PC-9 (cell line): ENCODE measurements at regions not wholly inside any gene's neighbourhood (a gene's known extent, or its start where the extent isn't known, plus 50 kb on each side); places are given as distances from the start of the nearest gene placed in this dataset.

Source experiments
- BruUV-seq: library from RNA; stranded (reverse); fragments of 400-500 nt; replicated peaks from 2 replicates; lab custom pipeline; 2021; lab: Mats Ljungman, UMichigan
- CTCF ChIA-PET: fragments of 300-600 bp; sonication (Branson Sonifier 250); formaldehyde crosslinking; loops from one replicate; lab custom pipeline; 2022; ENCODE audit warnings: antibody characterized with exemption; lab: Charles Lee
- POLR2A ChIA-PET: fragments of 300-600 bp; sonication (Branson Sonifier 250); formaldehyde crosslinking; loops from one replicate; lab custom pipeline; 2022; ENCODE audit warnings: antibody characterized with exemption; ENCODE audit not compliant: unreplicated experiment; lab: Charles Lee
- DNase-seq, 2 experiments: peaks; one replicate each; pipeline versions ENCODE4 v3.0.0 to v3.0.0-alpha.2; 2015 to 2022; ENCODE audit warnings: mixed read lengths in 1 of 2
- H2AFZ ChIP-seq: fragments of 200-600 bp; sonication (generic); 2 replicates; pipeline ENCODE4 v1.8.1; 2017; ENCODE audit warnings: antibody characterized with exemption
- H3F3A ChIP-seq: fragments of 200-600 bp; sonication (generic); 2 replicates; pipeline ENCODE4 v1.8.1; 2017; ENCODE audit warnings: antibody characterized with exemption, mild to moderate bottlenecking, low read depth; ENCODE audit not compliant: insufficient read depth
- H3K27ac ChIP-seq: fragments of 200-600 bp; sonication (generic); 2 replicates; pipeline ENCODE4 v1.6.1; 2016; ENCODE audit warnings: mixed run types
- H3K27me3 ChIP-seq: fragments of 200-600 bp; sonication (generic); 2 replicates; pipeline ENCODE4 v1.6.1; 2016; ENCODE audit warnings: low read depth, mixed run types; ENCODE audit not compliant: insufficient read depth
- H3K36me3 ChIP-seq: fragments of 200-600 bp; sonication (generic); 2 replicates; pipeline ENCODE4 v1.6.1; 2016; ENCODE audit warnings: low read depth, mixed run types
- H3K4me1 ChIP-seq: fragments of 200-600 bp; sonication (generic); replicated peaks from 2 replicates; pipeline ENCODE4 v1.6.1; 2016; ENCODE audit warnings: mixed run types; ENCODE audit not compliant: insufficient read depth
- H3K4me2 ChIP-seq: fragments of 200-600 bp; sonication (generic); 2 replicates; pipeline ENCODE4 v1.6.1; 2017; ENCODE audit warnings: mixed run types
- H3K4me3 ChIP-seq: fragments of 200-600 bp; sonication (generic); 2 replicates; pipeline ENCODE4 v1.6.1; 2016; ENCODE audit warnings: mixed run types
- H3K79me2 ChIP-seq: fragments of 200-600 bp; sonication (generic); 2 replicates; pipeline ENCODE4 v1.6.1; 2017; ENCODE audit warnings: low read depth, mixed run types
- H3K9me2 ChIP-seq: fragments of 200-600 bp; sonication (generic); 2 replicates; pipeline ENCODE4 v1.8.1; 2017; ENCODE audit warnings: mild to moderate bottlenecking; ENCODE audit not compliant: insufficient read depth
- H3K9me3 ChIP-seq: fragments of 200-600 bp; sonication (generic); 2 replicates; pipeline ENCODE4 v1.8.1; 2016; ENCODE audit warnings: low read depth; ENCODE audit not compliant: insufficient read depth
- H4K20me1 ChIP-seq: fragments of 200-600 bp; sonication (generic); 2 replicates; pipeline ENCODE4 v1.8.1; 2017; ENCODE audit not compliant: insufficient read depth
- EZH2 ChIP-seq: fragments of 200-600 bp; sonication (generic); IDR thresholded peaks from 2 replicates; pipeline ENCODE4 v1.8.0; 2017; ENCODE audit warnings: antibody characterized with exemption, low read depth
- intact Hi-C: fragments of 100-400 bp; cut with micrococcal nuclease; formaldehyde crosslinking; loops from one replicate; pipeline ENCODE4 v1.10.0; 2022; ENCODE audit not compliant: unreplicated experiment
- TF ChIP-seq, protein P1 (sequence below): fragments of 200-600 bp; sonication (generic); conservative IDR thresholded peaks from 2 replicates; pipeline ENCODE4 v1.6.1; 2017; ENCODE audit warnings: mixed run types, antibody characterized with exemption, mild to moderate bottlenecking, moderate library complexity

DNA sequence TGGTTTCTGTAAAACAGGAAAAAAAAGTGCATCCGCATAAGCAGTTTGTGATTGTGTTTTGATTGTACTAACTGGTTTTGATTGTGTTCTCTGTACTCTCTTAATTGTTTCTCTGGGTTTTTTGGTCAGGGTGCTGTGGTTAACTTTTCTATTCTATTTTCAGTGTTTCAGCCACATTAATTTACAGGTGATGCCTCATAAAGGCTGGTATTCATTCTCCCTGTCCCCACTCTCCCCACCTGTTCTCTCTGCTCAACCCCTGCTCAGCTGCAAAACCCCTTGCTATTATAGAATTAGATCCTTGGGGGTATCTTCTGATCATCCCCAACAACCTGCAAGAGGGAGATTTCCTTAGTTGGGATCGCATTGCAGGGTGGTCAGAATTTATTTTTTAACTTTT, 285.4 kb upstream of the AZI2 start:
- Histone ChIP-seq H3K9me3 (no peaks in the 10 kb centered on the region), H3K9me2 (no peaks in the 10 kb centered on the region), H3F3A (no peaks in the 10 kb centered on the region), H3K27ac (no peak overlapping the region), H3K36me3 (no peaks in the 10 kb centered on the region), H3K79me2 (no peaks in the 10 kb centered on the region), H3K4me1 (no peaks in the 10 kb centered on the region), H3K4me2 (no peak overlapping the region), H2AFZ (no peak overlapping the region), H4K20me1 (no peaks in the 10 kb centered on the region), H3K4me3 (no peak overlapping the region), H3K27me3 (no peaks in the 10 kb centered on the region)
- intact Hi-C loops, result no loop called here
- POLR2A ChIA-PET, result no interaction called here
- no TSS peak for BruUV-seq
- CTCF ChIA-PET, result no interaction called here
- DNase-seq, result no peak
- TF ChIP-seq, protein P1, sequence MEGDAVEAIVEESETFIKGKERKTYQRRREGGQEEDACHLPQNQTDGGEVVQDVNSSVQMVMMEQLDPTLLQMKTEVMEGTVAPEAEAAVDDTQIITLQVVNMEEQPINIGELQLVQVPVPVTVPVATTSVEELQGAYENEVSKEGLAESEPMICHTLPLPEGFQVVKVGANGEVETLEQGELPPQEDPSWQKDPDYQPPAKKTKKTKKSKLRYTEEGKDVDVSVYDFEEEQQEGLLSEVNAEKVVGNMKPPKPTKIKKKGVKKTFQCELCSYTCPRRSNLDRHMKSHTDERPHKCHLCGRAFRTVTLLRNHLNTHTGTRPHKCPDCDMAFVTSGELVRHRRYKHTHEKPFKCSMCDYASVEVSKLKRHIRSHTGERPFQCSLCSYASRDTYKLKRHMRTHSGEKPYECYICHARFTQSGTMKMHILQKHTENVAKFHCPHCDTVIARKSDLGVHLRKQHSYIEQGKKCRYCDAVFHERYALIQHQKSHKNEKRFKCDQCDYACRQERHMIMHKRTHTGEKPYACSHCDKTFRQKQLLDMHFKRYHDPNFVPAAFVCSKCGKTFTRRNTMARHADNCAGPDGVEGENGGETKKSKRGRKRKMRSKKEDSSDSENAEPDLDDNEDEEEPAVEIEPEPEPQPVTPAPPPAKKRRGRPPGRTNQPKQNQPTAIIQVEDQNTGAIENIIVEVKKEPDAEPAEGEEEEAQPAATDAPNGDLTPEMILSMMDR, result no peak
- no peak for TF ChIP-seq EZH2

DNA sequence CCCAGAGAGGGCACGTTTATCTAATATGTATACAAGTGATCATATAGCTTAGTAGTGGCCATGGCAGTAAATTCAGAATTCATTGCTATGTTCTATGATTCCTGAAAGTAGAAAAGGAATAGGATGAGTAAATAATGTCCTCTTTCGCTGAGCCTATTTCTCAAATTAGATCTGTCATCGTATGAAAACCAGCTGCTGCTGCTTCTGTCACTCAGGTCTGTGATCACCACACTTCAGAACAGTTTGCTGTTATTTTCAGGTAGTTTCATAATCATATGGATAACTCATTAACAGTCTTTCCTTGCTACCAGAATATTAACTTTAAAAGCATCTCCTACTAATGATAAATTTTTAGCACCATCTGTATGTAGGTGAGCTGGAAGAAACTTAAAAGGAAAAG, 289.1 kb upstream of the AZI2 start:
- no peaks in the 10 kb centered on the region for H3K79me2 ChIP-seq
- H3K36me3 ChIP-seq, result no peaks in the 10 kb centered on the region
- H3K4me1 ChIP-seq, result no peaks in the 10 kb centered on the region
- no peak for DNase-seq
- TF ChIP-seq EZH2, result no peak
- TF ChIP-seq, protein P1, result no peak
- BruUV-seq, result no TSS peak
- no peak overlapping the region for H3K4me3 ChIP-seq
- H3K4me2 ChIP-seq, result no peak overlapping the region
- no peak overlapping the region for H3K27ac ChIP-seq
- H4K20me1 ChIP-seq, result no peaks in the 10 kb centered on the region
- H3K9me2 ChIP-seq, result no peaks in the 10 kb centered on the region
- H3K27me3 ChIP-seq, result no peaks in the 10 kb centered on the region
- no peaks in the 10 kb centered on the region for H3F3A ChIP-seq
- intact Hi-C loops, result no loop called here
- ChIA-PET POLR2A (no interaction called here), CTCF (no interaction called here)
- no peak overlapping the region for H2AFZ ChIP-seq
- no peaks in the 10 kb centered on the region for H3K9me3 ChIP-seq

DNA sequence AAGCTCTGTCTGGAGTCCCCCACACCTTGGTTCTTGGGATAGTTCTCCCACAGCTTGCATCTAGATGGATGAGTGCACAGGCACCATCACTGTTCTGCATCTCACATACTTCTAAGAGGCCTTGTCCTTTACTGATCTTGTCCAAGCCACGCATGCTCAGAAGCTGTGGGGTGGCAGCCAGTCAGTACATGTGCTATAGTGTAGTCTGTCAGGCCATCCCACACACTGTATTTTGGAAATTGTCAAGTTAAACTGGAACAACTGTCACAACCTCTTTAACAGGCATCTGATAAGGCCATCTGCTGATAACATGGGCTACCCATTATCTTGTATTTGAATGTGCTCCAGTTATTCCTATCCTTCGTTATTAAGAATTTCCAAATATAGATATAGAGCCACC, 296.5 kb upstream of the AZI2 start:
- ChIA-PET POLR2A (no interaction called here), CTCF (no interaction called here)
- Histone ChIP-seq H3F3A (no peaks in the 10 kb centered on the region), H3K4me3 (no peak overlapping the region), H3K27me3 (no peaks in the 10 kb centered on the region), H3K79me2 (no peaks in the 10 kb centered on the region), H2AFZ (no peak overlapping the region), H4K20me1 (no peaks in the 10 kb centered on the region), H3K4me1 (no peaks in the 10 kb centered on the region), H3K9me3 (no peaks in the 10 kb centered on the region), H3K9me2 (no peaks in the 10 kb centered on the region), H3K4me2 (no peak overlapping the region), H3K36me3 (no peaks in the 10 kb centered on the region), H3K27ac (no peak overlapping the region)
- BruUV-seq, result no TSS peak
- TF ChIP-seq EZH2, result no peak
- TF ChIP-seq, protein P1, result no peak
- no peak for DNase-seq
- intact Hi-C loops, result no loop called here
